GM12878 (cell line): ENCODE measurements at regions not wholly inside any gene's neighbourhood (a gene's known extent, or its start where the extent isn't known, plus 50 kb on each side); places are given as distances from the start of the nearest gene placed in this dataset.

Source experiments
- ATAC-seq: fragments of 200-7000 bp; cut with Tn5 transposase; 3 replicates; pipeline ENCODE4 v1.9.1; 2020; ENCODE audit warnings: mild to moderate bottlenecking, moderate library complexity
- BruUV-seq: library from RNA; stranded (reverse); fragments of 400-500 nt; replicated peaks from 2 replicates; lab custom pipeline; 2021; lab: Mats Ljungman, UMichigan
- CTCF ChIA-PET: fragments of 300-600 bp; sonication (Branson Sonifier 250); formaldehyde crosslinking; extraction: SDS; loops from one replicate; lab custom pipeline; 2021; ENCODE audit warnings: inconsistent platforms; lab: Yijun Ruan, JAX
- POLR2A ChIA-PET: fragments of 350-600 bp; formaldehyde crosslinking; extraction: SDS; loops from one replicate; lab custom pipeline; 2021; ENCODE audit warnings: inconsistent platforms; lab: Charles Lee
- RAD21 ChIA-PET: fragments of 300-600 bp; sonication (Branson Sonifier 250); formaldehyde crosslinking; loops from one replicate; lab custom pipeline; 2023; ENCODE audit warnings: antibody characterized with exemption; ENCODE audit not compliant: unreplicated experiment; lab: Charles Lee
- SMC1A ChIA-PET: fragments of 300-600 bp; sonication (Branson Sonifier 250); formaldehyde crosslinking; loops from one replicate; lab custom pipeline; 2023; ENCODE audit not compliant: unreplicated experiment, uncharacterized antibody; lab: Charles Lee
- DNase-seq: peaks from one replicate; pipeline ENCODE4 v3.0.0-alpha.2; 2011; ENCODE audit warnings: low read depth, low spot score
- FAIRE-seq: peaks from 3 replicates; lab custom pipeline; 2011; peaks lifted over from hg19 to GRCh38; lab: Jason Lieb, UNC
- H2AFZ ChIP-seq: 2 replicates; pipeline ENCODE4 v1.6.0; 2011; ENCODE audit warnings: low read depth, low read length, control low read depth; ENCODE audit not compliant: control insufficient read depth
- H3K27ac ChIP-seq: 2 replicates; pipeline ENCODE4 v1.5.1; 2011; ENCODE audit warnings: control low read depth; ENCODE audit not compliant: control insufficient read depth, insufficient read depth
- H3K27me3 ChIP-seq, 2 experiments: replicated peaks in 1 of 2; 2 replicates each; pipeline versions ENCODE4 v1.6.0 to v1.6.1; 2011; ENCODE audit warnings: low read length in 1 of 2; ENCODE audit not compliant: control insufficient read depth in 2 of 2, insufficient read depth in 2 of 2
- H3K36me3 ChIP-seq, 2 experiments: 2 replicates each; pipeline ENCODE4 v1.5.1; 2011; ENCODE audit warnings: low read length in 1 of 2; ENCODE audit not compliant: control insufficient read depth in 2 of 2, insufficient read depth in 2 of 2
- H3K4me1 ChIP-seq: 2 replicates; pipeline ENCODE4 v1.6.1; 2011; ENCODE audit warnings: mild to moderate bottlenecking, low read length, moderate library complexity, mixed read lengths; ENCODE audit not compliant: control insufficient read depth, insufficient read depth
- H3K4me2 ChIP-seq: 2 replicates; pipeline ENCODE4 v1.6.0; 2011; ENCODE audit warnings: control low read depth; ENCODE audit not compliant: control insufficient read depth, insufficient read depth
- H3K4me3 ChIP-seq: fragments of 200-600 bp; sonication (generic); 2 replicates; pipeline ENCODE4 v1.5.1; 2016
- H3K79me2 ChIP-seq: 2 replicates; pipeline ENCODE4 v1.6.0; 2011; ENCODE audit warnings: low read length; ENCODE audit not compliant: control insufficient read depth, insufficient read depth
- H3K9ac ChIP-seq: 2 replicates; pipeline ENCODE4 v1.8.0; 2011; ENCODE audit warnings: low read length, control low read depth, mixed read lengths; ENCODE audit not compliant: control insufficient read depth, insufficient read depth
- H3K9me3 ChIP-seq: replicated peaks from 3 replicates; pipeline ENCODE4 v1.5.1; 2011; ENCODE audit warnings: mild to moderate bottlenecking, low read length; ENCODE audit not compliant: control insufficient read depth, insufficient read depth
- H4K20me1 ChIP-seq: 2 replicates; pipeline ENCODE4 v1.6.0; 2011; ENCODE audit not compliant: control insufficient read depth, insufficient read depth
- ATF2 ChIP-seq: IDR thresholded peaks from 2 replicates; pipeline ENCODE4 v1.6.1; 2012; ENCODE audit warnings: low read length, inconsistent platforms
- BCL11A ChIP-seq: IDR thresholded peaks from 2 replicates; pipeline ENCODE4 v1.6.1; 2011; ENCODE audit warnings: low read depth, low read length
- BCL3 ChIP-seq: IDR thresholded peaks from 2 replicates; pipeline ENCODE4 v1.6.1; 2011; ENCODE audit warnings: borderline replicate concordance, low read depth, mild to moderate bottlenecking, moderate library complexity, low read length; ENCODE audit not compliant: insufficient read depth, poor library complexity, severe bottlenecking
- BHLHE40 ChIP-seq, 2 experiments: fragments of 450-650 bp in 1 of 2; IDR thresholded peaks; 2 replicates each; pipeline ENCODE4 v1.6.1; 2011 to 2017; ENCODE audit warnings: low read depth in 2 of 2, borderline replicate concordance in 1 of 2, improper control_type of control experiment in 1 of 2, low read length in 1 of 2, mild to moderate bottlenecking in 1 of 2
- CHD1 ChIP-seq: IDR thresholded peaks from 2 replicates; pipeline ENCODE4 v1.6.1; 2012; ENCODE audit warnings: low read depth, low read length, improper control_type of control experiment
- EGR1 ChIP-seq, 2 experiments: IDR thresholded peaks; 1 replicate in 1 of 2; 2 replicates in 1 of 2; pipeline ENCODE4 v1.6.1; 2011 to 2012; ENCODE audit warnings: low read depth in 2 of 2, low read length in 2 of 2, borderline replicate concordance in 1 of 2, mild to moderate bottlenecking in 1 of 2, moderate library complexity in 1 of 2
- EP300 ChIP-seq, 2 experiments: fragments of 150-350 bp in 1 of 2; IDR thresholded peaks; 2 replicates each; pipeline ENCODE4 v1.6.1; 2011 to 2012; ENCODE audit warnings: low read depth in 2 of 2, low read length in 2 of 2, borderline replicate concordance in 1 of 2, improper control_type of control experiment in 1 of 2, inconsistent platforms in 1 of 2; ENCODE audit not compliant: control insufficient read depth in 1 of 2
- JUNB ChIP-seq: IDR thresholded peaks from 2 replicates; pipeline ENCODE4 v1.6.1; 2016; ENCODE audit warnings: antibody characterized with exemption, mild to moderate bottlenecking
- MEF2B ChIP-seq: fragments of 450-650 bp; IDR thresholded peaks from 2 replicates; pipeline ENCODE4 v1.6.1; 2018; ENCODE audit warnings: mild to moderate bottlenecking, moderate library complexity; ENCODE audit not compliant: partially characterized antibody, poor library complexity, severe bottlenecking
- MTA3 ChIP-seq: IDR thresholded peaks from 2 replicates; pipeline ENCODE4 v1.6.1; 2012; ENCODE audit warnings: low read length, inconsistent platforms, borderline replicate concordance
- MYB ChIP-seq: fragments of 150-350 bp; IDR thresholded peaks from 2 replicates; pipeline ENCODE4 v1.6.1; 2014; ENCODE audit warnings: mild to moderate bottlenecking, low read depth, low read length, borderline replicate concordance
- NKRF ChIP-seq: fragments of 450-650 bp; conservative IDR thresholded peaks from 2 replicates; pipeline ENCODE4 v1.6.1; 2017; ENCODE audit warnings: mild to moderate bottlenecking, moderate library complexity
- POLR2AphosphoS5 ChIP-seq: IDR thresholded peaks from 2 replicates; pipeline ENCODE4 v1.6.1; 2011; ENCODE audit warnings: mild to moderate bottlenecking, low read length, inconsistent platforms
- SRF ChIP-seq, 2 experiments: IDR thresholded peaks; 2 replicates each; pipeline ENCODE4 v1.6.1; 2011; ENCODE audit warnings: low read depth in 2 of 2, low read length in 2 of 2, mild to moderate bottlenecking in 1 of 2, moderate library complexity in 1 of 2
- SUZ12 ChIP-seq: fragments of 200-600 bp; sonication (generic); IDR thresholded peaks from one replicate; pipeline ENCODE4 v1.6.1; 2018; ENCODE audit warnings: antibody characterized with exemption, mild to moderate bottlenecking; ENCODE audit not compliant: unreplicated experiment
- WRNIP1 ChIP-seq: IDR thresholded peaks from 2 replicates; pipeline ENCODE4 v1.6.1; 2011; ENCODE audit warnings: low read depth, low read length, improper control_type of control experiment, borderline replicate concordance
- ZNF622 ChIP-seq: fragments of 450-650 bp; IDR thresholded peaks from 2 replicates; pipeline ENCODE4 v1.6.1; 2017; ENCODE audit warnings: mild to moderate bottlenecking, inconsistent platforms
- WGBS: methylation state at CpG from one replicate; pipeline ENCODE4 v1.1.6; 2016; ENCODE audit warnings: low lambda C conversion rate; ENCODE audit not compliant: insufficient replicate concordance, insufficient coverage; ENCODE audit errors: missing lambda C conversion rate; 5-methylcytosine and 5-hydroxymethylcytosine counted together
- in situ Hi-C: fragments of 300-500 bp; cut with MboI; formaldehyde crosslinking; loops from 9 replicates; pipeline ENCODE4 v1.14.3; 2018; ENCODE audit warnings: mixed read lengths
- intact Hi-C: fragments of 100-400 bp; cut with micrococcal nuclease; formaldehyde crosslinking; loops from one replicate; pipeline ENCODE4 v1.14.2; 2022; ENCODE audit not compliant: unreplicated experiment

- TF ChIP-seq ATF2 = no peak
- no peak for TF ChIP-seq MYB
- no peak for TF ChIP-seq MTA3
- TF ChIP-seq NKRF = no peak
- TF ChIP-seq BCL11A = no peak
- TF ChIP-seq EP300 (IDR thresholded peaks at IDR 0.05; ENCODE audit: borderline replicate concordance in 1 of 2, control insufficient read depth in 1 of 2, low read depth in 2 of 2, low read length in 2 of 2) = no peak
- TF ChIP-seq ZNF622 = no peak
Observed at GRCh38 chr11:13851691-13852090, 110.8 kb upstream of the SPON1 start (continued).

- intact Hi-C loops = no loop called here
- DNase-seq = no peak
- H3K27ac ChIP-seq = no peak overlapping the region
- ChIA-PET SMC1A (no interaction called here), CTCF (interaction anchor here (1.4 kb wide), 1 partner anchor 80 kb away, joined by 3 read pairs; no protein-coding TSS in a partner anchor), RAD21 (no interaction called here), POLR2A (no interaction called here)
- H3K4me1 ChIP-seq = no peaks in the 10 kb centered on the region
- H3K9me3 ChIP-seq = no peaks in the 10 kb centered on the region
- ATAC-seq = no peak
- no TSS peak for BruUV-seq
- WGBS = 18% methylated on average over 5 of the region's 5 CpGs
- no peaks in the 10 kb centered on the region for H3K36me3 ChIP-seq
- no peaks in the 10 kb centered on the region for H4K20me1 ChIP-seq
- H3K79me2 ChIP-seq = no peaks in the 10 kb centered on the region
- H3K4me2 ChIP-seq = no peak overlapping the region
- in situ Hi-C loops = no loop called here
- H2AFZ ChIP-seq = no peak overlapping the region
- no peak overlapping the region for H3K4me3 ChIP-seq
- H3K9ac ChIP-seq = no peak overlapping the region
- no peak for FAIRE-seq
- no peaks in the 10 kb centered on the region; a peak in 2 of 4 replicates for H3K27me3 ChIP-seq
- no peak for TF ChIP-seq POLR2AphosphoS5
- no peak for TF ChIP-seq MEF2B
- TF ChIP-seq SUZ12 = no peak
- no peak for TF ChIP-seq CHD1
- no peak for TF ChIP-seq BCL3
- TF ChIP-seq JUNB = no peak
- TF ChIP-seq BHLHE40 (IDR thresholded peaks at IDR 0.05; ENCODE audit: borderline replicate concordance in 1 of 2, low read depth in 2 of 2, low read length in 1 of 2) = no peak
- TF ChIP-seq SRF (IDR thresholded peaks at IDR 0.05; ENCODE audit: low read depth in 2 of 2, low read length in 2 of 2) = no peak
- no peak for TF ChIP-seq WRNIP1
- no peak for TF ChIP-seq EGR1 (IDR thresholded peaks at IDR 0.05; ENCODE audit: borderline replicate concordance in 1 of 2, low read depth in 2 of 2, low read length in 2 of 2)
Observed at GRCh38 chr11:13852481-13852880, 110.0 kb upstream of the SPON1 start.
